NCI-H1694 treated with DMSO at 0.1 percent for 48 hours (cell line): ENCODE measurements at regions not wholly inside any gene's neighbourhood (a gene's known extent, or its start where the extent isn't known, plus 50 kb on each side); places are given as distances from the start of the nearest gene placed in this dataset.

Experiments
- DNase-seq: peaks from one replicate; lab custom pipeline; 2025; lab: John Stamatoyannopoulos, UW

- DNase-seq, result no peak
Observed at GRCh38 chr1:38258085-38258627, 211.6 kb upstream of the POU3F1 start.

GRCh38 chr1:38257374-38257773, 210.8 kb upstream of the POU3F1 start:
- DNase-seq, result no peak

GRCh38 chr1:38256072-38256471, 209.5 kb upstream of the POU3F1 start:
- no peak for DNase-seq

- DNase-seq, result no peak
Observed at GRCh38 chr1:38253314-38253713, 206.7 kb upstream of the POU3F1 start.

GRCh38 chr1:38250356-38250755, 203.8 kb upstream of the POU3F1 start:
- DNase-seq, result no peak

GRCh38 chr1:38249001-38249400, 202.4 kb upstream of the POU3F1 start:
- no peak for DNase-seq

- no peak for DNase-seq
Observed at GRCh38 chr1:38246955-38247952, 200.7 kb upstream of the POU3F1 start.

GRCh38 chr1:38244218-38244845, 197.7 kb upstream of the POU3F1 start:
- no peak for DNase-seq

GRCh38 chr1:38243106-38243505, 196.5 kb upstream of the POU3F1 start:
- no peak for DNase-seq

GRCh38 chr1:38242506-38242905, 195.9 kb upstream of the POU3F1 start:
- DNase-seq, result no peak

- DNase-seq, result no peak
Observed at GRCh38 chr1:38241594-38242334, 195.2 kb upstream of the POU3F1 start.

- no peak for DNase-seq
Observed at GRCh38 chr1:38240618-38241017, 194.0 kb upstream of the POU3F1 start.

- no peak for DNase-seq
Observed at GRCh38 chr1:38239258-38239835, 192.8 kb upstream of the POU3F1 start.

- no peak for DNase-seq
Observed at GRCh38 chr1:38238294-38238693, 191.7 kb upstream of the POU3F1 start.

GRCh38 chr1:38235705-38236104, 189.1 kb upstream of the POU3F1 start:
- DNase-seq, result no peak

- DNase-seq, result no peak
Observed at GRCh38 chr1:38231941-38232340, 185.3 kb upstream of the POU3F1 start.

GRCh38 chr1:38228718-38229117, 182.1 kb upstream of the POU3F1 start:
- no peak for DNase-seq

- DNase-seq, result no peak
Observed at GRCh38 chr1:38225745-38226144, 179.2 kb upstream of the POU3F1 start.

- DNase-seq, result no peak
Observed at GRCh38 chr1:38223391-38223790, 176.8 kb upstream of the POU3F1 start.

GRCh38 chr1:38222891-38223290, 176.3 kb upstream of the POU3F1 start:
- DNase-seq, result no peak

- no peak for DNase-seq
Observed at GRCh38 chr1:38221006-38221649, 174.5 kb upstream of the POU3F1 start.
